GM12865 (cell line): ENCODE measurements at regions not wholly inside any gene's neighbourhood (a gene's known extent, or its start where the extent isn't known, plus 50 kb on each side); places are given as distances from the start of the nearest gene placed in this dataset.

Source experiments
- DNase-seq: peaks from one replicate; pipeline ENCODE4 v3.0.0; 2010; ENCODE audit warnings: low read depth
- H3K4me3 ChIP-seq: 2 replicates; pipeline ENCODE4 v1.5.1; 2011; ENCODE audit warnings: mild to moderate bottlenecking, low read depth, low read length, control low read depth
- TF ChIP-seq, protein P1 (sequence below): IDR thresholded peaks from 2 replicates; pipeline ENCODE4 v1.5.1; 2011; ENCODE audit warnings: low read length, control low read depth, low read depth, inconsistent platforms; ENCODE audit not compliant: insufficient read depth; ENCODE audit errors: missing control alignments

DNA sequence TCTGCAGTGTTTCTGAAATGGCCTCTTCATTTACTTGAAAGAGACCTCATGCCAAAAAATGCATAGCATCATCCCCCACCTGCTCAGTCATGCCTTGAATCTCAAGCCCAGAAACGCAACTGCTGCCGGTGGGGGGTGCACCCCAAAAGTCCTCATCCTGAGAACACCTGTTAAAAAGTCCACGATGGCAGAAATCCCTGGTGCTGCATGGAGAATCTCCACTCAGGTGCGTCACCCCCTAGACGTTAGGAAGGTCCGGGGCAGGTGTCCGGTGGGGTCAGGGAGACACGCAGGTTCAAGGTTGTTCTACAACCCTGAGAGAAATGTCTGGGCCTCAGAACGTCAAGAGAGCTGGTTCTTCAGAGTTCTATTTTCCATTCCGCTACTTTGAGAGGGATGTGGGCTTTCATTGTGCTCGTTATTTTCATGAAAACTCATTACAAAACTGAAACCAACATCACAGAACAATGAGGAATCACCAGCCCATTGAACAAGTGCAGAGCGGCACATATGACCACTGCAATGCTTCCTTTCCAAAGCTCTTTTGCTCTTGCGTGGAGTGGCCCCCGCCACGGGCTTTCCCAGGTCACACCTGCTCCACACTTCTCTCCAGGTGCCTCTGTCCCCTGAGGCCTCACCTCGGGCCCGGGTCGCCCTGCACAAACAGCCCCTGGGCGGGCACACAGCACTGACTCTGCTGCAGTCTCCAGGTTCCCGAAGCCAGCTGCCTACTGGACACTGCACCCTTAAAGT, 201.9 kb downstream of the TOMM20 start:
- TF ChIP-seq, protein P1, sequence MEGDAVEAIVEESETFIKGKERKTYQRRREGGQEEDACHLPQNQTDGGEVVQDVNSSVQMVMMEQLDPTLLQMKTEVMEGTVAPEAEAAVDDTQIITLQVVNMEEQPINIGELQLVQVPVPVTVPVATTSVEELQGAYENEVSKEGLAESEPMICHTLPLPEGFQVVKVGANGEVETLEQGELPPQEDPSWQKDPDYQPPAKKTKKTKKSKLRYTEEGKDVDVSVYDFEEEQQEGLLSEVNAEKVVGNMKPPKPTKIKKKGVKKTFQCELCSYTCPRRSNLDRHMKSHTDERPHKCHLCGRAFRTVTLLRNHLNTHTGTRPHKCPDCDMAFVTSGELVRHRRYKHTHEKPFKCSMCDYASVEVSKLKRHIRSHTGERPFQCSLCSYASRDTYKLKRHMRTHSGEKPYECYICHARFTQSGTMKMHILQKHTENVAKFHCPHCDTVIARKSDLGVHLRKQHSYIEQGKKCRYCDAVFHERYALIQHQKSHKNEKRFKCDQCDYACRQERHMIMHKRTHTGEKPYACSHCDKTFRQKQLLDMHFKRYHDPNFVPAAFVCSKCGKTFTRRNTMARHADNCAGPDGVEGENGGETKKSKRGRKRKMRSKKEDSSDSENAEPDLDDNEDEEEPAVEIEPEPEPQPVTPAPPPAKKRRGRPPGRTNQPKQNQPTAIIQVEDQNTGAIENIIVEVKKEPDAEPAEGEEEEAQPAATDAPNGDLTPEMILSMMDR: no peak
- peak; percentile 92 for DNase-seq
- H3K4me3 ChIP-seq: peak overlapping the region; percentile 48

DNA sequence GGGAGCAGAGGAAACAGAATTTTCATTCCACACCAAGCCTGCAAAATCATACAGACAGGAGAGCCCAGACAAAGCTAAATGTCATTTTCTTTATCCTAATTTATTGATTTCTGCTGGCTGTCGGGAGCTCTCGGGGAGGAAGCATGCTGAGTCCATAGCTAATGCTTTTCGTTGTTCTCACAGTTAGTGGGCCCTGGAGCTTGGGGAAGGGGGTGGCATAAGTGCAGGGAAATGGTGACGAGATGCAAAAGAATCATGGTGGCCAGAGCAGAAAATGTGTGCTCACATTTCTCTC, 202.4 kb downstream of the TOMM20 start:
- peak overlapping the region; percentile 48 for H3K4me3 ChIP-seq
- no peak for DNase-seq
- TF ChIP-seq, protein P1: no peak

DNA sequence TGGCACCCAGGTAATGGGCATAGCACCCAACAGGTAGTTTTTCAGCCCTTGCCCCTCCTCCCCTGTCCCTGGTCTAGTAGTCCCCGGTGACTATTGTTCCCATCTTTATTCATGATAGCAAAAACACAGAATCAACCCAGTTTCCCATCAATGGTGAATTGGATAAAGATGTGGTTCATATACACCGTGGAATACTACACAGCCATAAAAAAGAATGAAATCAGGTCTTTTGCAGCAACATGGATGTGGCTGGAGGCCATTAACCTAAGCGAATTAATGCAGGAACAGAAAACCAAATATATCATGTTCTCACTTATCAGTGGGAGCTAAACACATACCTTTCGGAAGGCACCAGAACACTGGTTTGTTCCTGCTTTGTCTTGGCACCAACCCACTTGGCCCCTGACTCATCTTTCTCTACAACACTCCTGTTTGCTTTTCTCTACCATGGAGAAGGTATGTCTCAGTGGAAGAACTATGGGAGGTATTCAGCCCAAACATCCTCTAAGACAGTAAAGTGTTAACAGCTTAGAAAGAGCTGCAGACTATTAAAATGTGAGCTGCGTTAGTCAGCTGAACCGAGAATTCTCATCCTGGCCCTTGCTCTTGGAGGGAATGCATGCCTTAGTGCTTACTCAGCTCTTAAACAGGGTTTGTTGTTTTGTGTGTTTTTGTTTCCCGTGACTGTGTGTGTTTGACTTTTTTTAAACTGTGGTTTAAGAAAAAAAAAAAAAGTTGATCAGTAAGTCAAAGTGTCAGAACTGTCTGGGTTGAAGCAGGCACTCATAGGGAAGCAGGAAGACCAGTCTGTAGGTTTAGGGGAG, 203.0 kb downstream of the TOMM20 start:
- DNase-seq: peak; percentile 32
- TF ChIP-seq, protein P1: no peak
- peak overlapping the region; percentile 48 for H3K4me3 ChIP-seq

DNA sequence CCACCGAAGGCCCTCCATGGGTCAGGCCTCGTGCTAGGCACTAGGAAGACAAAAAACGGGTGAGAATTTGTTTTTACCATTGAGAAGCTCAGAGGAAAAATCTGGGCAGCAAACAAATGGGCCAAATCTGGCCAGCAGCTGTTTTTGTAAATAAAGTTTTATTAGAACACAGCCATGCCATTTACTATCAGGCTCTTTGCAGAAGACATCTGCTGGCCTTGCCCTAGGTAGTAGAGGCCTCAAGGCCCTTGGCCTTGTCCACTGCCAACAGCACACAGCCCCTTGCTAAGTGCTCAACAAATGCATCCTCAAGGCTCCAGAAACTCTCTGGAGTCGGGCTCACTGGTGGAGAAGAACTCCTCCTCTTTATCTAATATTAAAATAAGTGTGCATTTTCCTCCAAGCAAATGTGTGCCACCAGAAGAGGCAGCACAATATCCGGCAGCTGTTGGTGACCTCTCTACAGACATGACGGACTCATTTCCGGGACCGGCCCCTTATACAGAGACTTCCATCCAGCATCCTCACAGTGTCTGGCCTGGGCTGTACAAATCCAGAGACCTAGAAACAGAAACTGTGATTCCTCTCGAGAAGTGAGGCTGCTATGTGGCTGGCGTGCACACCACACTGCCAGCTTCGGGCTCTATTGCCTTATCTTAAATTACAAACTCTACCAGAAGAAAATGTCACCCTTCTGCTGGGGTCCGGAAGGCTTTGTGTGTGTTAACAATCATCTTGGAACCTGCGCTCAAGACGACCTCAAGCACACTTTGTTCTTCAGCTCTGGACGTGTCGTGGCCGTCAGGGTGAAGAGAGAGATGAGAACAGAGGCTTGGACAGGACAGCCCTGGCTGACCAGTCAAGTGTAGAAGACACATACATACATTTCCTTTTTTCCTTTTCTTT, 203.9 kb downstream of the TOMM20 start:
- TF ChIP-seq, protein P1: no peak
- DNase-seq: no peak

DNA sequence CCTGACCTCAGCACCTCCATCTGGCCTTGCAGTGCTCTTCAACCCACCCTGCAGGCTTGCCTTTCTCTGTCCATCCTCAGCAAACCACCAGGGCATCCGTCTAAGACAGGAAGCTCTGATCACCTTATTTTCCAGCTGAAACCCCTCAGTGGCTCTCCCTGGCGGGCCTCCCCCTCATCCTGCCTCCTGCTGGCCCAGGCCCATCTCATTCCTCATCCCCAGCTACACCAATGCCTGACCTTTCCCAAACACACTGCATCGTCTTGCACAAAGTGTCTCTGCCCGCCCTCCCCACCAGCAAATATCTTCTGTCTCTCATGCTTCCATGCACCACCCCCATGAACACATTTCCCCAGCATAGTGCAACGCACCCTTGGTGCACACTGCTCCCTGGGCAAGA, 205.0 kb downstream of the TOMM20 start:
- no peak overlapping the region for H3K4me3 ChIP-seq
- TF ChIP-seq, protein P1: no peak
- DNase-seq: no peak

More for the DNA sequence above, 203.9 kb downstream of the TOMM20 start:
- no peak overlapping the region for H3K4me3 ChIP-seq

DNA sequence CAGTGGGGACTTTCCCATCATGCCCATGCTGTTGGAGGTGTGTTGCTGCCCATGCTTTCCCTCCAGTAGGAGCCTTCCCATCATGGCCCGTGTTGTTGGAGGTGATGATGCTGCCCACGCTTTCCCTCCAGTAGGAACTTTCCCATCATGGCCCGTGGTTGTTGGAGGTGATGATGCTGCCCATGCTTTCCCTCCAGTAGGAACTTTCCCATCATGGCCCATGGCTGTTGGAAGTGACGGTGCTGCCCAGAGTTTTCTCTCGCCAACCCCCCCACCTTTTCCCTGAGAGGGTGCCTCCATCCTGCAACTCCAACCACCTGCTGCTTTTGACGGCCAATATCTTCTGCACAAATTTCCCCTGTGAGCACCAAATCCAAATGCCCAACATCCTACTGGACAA, 205.7 kb downstream of the TOMM20 start:
- TF ChIP-seq, protein P1: no peak
- no peak overlapping the region for H3K4me3 ChIP-seq
- no peak for DNase-seq
